CD4-positive, alpha-beta T cell treated with Interleukin-17A for 1 hour (primary cell): ENCODE measurements at regions not wholly inside any gene's neighbourhood (a gene's known extent, or its start where the extent isn't known, plus 50 kb on each side); places are given as distances from the start of the nearest gene placed in this dataset.
"Not testable (repeated sequence)": the region's sequence is repeated elsewhere in the genome, so short reads cannot be mapped to it uniquely, and the experiment has no call there.

ENCODE experiments used
- DNase-seq: peaks from one replicate; pipeline ENCODE4 v3.0.0-alpha.2; 2020

DNA sequence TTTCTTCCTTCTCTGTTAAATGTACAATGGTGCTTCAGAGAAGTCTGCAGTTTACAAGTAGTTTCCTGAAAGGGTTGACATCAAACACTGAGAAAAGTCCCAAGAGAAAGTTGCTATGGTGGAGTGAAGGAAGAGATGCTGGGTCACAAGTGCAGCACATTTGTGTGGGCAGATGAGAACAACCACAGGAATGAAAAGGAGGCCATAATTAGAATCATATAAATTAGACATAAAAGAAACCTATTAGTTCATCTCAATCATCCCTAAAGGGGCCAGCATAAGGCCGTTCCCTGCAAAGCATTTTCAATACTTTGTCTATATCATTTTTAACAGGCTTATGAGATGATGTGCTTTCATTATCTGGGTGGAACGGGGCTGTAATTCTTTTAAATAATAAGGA is 359.2 kb downstream of the IRS2 start:
- DNase-seq: no peak

DNA sequence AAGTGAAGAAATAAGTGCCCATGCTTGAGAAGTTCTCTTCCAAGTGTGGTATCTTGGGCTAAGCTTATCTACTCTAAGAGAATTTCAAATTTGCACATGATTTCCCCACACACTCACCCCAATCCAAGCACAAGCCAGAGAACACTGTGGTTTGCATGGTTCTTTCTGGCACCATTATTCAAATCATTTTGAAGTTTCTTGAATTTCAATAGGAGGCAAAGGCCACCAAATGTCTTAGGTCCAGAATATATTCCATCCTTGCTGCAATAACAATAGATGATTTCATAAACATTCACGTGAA is 359.7 kb downstream of the IRS2 start:
- no peak for DNase-seq

DNA sequence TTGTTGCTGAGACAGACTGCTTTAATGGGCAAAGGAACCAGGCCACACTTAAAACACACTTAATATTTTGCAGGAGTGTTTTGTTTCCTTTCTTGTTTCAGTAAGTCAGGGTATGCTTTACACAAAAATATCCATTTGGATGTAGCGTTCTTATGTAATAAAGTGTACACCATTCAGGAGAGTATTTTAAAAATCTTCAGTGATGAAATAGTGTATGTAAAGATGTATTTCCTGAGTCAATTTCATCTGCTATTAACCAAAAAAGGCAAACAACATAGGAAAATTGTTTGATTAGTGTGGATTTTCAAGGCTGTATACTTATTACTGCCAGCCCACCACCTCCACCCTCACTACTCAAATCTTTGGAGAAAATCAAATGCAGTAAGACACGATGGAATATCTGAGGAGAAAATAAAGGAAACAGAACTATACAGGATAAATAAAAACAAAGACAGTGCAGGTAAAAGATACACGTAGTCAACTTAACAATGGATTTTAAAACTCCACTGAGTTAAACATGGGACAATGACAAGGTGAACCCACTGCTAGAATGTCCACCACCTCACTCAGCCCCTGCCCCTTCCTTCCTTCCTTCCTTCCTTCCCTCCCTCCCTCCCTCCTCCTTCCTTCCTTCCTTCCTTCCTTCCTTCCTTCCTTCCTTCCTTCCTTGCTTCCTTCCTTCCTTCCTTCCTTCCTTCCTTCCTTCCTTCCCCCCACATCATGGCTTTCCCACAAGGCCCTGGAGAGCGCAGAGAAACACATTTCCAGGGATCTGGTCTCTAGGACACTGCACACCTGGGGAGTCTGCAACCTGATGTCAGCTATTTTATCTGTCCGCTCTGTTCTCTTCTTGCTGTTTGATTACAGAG is 360.3 kb downstream of the IRS2 start:
- DNase-seq: no peak

DNA sequence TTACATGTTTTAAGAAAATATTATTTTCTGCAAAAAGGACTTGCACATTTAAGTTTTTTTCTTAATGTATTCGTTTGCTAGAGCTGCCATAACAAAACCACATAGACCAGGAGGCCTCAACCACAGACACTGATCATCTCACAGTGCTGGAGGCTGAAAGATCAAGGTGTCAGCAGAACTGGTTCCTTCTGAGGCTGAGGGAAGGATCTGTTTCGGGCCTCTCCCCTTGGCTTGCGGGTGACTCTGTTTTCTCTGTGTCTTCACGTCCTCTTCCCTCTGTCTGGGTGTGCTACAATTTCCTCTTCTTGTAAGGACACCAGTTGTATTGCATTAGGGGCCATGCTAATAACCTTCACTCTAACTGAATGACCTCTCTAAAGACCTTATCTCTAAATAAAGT is 364.2 kb downstream of the IRS2 start:
- no peak for DNase-seq

DNA sequence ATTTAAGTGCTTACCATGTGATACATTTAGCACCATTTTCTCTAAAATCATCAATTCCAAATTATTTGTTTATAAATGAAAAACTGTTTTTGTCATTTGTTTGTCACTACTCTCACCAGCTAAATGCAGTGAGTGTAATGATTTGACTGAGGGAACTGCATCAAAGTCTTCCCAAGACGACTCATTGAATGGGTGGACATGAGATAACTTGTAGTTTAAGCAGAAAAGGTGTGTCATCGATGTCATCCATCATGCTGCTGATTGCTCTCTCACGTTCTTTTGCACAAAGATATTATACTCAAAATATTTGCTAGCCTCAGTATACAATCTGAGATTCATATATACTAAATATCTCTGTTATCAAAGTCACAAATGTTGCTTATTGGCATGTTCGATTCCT is 366.5 kb downstream of the IRS2 start:
- DNase-seq: no peak

DNA sequence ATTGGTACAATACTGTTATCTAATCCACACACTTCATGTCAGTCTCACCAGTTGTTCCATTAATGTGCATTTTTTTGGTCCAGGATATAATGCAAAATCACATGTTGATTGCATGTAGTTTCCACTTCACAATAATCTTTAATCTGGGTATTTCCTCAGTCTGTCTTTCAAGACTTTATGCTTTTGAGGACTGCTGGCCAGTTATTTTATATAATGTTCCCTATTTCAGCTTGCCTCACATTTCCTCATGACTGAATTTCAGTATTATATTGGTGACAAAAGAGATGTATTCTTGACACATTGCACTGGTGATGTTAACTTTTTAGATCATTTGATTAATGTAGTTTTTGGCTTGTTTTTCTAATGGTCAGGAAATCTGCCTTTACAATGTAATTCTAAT is 368.3 kb downstream of the IRS2 start:
- no peak for DNase-seq

DNA sequence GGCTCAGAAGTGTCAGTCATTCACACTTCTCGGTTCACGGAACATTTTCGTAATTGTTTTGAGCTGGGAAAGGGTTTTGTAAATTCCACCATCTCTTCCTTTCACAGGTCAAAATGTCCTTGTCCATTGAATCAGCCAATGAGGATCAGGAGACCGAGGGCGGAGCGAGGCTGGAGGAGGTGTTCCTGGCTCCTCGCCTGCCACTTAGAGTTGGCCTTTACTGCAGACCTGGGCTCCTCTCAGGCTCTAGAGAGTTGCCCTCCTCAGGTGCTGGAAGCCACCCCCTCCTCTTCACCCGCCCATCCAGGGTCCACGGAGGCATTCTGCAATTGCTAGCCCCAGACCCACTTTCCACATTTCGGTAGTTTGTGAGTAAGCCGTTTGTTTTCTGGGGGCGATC is 370.4 kb downstream of the IRS2 start:
- DNase-seq: no peak

DNA sequence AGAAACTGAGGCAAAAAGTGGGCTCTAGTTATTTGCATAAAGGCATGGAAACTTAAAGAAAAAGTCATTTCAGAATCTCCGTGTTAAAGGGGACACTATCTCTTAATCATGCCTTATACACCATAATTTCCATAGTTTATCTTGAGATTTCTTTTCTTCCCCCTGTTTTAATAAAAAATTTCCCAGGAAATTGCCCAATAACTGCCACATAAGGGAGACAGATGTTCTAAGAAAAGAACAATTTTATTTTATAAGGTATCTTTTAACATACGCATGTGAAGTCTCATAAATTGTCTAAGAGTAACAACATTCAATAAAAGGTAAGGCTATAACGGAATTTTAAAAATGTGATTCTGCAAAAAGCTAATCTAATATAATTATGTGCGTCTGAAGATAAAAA is 371.3 kb downstream of the IRS2 start:
- no peak for DNase-seq

DNA sequence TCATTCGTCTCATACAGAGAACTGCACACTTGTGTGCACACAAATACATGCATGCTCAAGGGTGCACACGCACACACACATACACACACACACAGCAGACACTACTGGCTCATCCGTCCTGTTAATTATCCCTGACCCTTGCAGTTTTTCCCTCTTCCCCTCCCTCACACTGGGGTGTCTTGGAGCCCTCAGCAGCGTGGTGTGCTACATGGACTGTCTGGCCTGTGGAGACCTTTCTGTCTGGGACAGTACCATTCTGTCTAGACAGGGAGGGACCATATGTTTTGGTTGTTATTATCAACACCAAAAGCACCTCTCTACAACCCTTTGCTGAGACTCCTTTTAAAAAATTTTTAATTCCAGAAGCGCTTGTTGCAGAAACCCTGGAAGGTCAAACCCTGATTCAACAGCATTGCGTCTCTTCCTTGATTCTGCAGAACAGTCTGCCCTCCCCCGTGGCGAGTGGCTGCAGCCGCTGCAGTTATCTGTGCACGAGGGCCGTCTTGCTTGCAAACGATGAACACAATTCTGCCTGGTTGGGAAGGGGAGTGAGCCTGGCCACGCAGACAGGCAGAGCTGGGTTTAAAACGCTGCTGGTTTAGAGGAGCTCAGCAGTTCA is 374.0 kb downstream of the IRS2 start:
- DNase-seq: no peak

DNA sequence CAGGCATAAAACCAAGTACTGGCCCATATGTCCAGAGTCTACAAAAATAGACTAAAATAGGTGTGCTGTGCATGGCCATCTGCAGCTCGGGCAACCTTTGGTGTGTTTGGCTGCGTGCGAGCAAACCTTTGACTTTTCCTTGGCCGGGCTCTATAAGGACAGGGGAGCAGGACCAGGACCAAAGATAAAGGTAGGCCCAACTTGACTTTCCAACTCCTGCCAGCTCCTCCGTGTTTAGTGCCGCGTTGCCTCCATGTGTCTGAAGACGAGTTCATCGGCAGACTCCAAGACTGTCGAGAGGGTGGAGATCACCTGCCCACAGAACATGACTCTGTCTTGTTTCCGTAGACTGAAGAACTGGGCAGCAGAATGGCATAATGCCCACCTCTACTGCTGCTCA is 375.5 kb downstream of the IRS2 start:
- no peak for DNase-seq

DNA sequence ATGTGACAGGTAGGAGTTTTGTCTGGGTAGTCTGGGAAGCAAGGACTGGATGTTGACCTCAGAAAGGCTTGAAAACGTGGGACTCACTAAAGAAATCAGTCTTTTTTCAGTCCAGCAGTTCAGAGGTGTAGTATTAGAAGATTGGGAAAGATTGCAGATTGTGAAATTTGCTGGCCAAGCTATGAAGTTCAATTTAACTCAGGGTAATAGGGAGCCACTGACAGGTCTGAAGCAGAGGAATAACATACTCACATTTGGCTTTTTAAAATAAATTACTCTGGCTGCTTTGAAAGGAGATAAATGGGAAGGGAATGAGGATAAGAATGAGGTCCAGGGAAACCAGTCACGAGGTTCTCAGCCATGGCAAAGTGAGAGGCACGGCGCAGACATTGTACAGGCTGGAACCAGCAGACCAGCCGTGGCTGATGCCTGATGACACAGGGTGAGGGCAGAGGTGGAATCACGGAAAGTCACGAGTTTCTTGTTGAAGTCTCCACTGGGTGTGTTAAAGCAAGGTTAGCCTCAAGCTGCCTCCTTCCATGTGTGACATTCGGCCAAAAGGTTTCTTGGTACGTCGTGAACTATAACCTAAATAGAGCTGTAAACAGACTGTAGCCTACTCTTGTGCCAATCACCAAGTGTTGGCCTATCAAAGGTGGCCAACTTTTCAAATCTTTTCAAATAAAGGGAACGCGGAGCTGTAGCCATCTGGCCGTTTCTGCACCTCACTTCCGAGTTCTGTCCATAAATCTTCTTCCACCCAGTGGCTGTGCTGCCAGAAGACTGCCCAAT is 377.6 kb downstream of the IRS2 start:
- no peak for DNase-seq

DNA sequence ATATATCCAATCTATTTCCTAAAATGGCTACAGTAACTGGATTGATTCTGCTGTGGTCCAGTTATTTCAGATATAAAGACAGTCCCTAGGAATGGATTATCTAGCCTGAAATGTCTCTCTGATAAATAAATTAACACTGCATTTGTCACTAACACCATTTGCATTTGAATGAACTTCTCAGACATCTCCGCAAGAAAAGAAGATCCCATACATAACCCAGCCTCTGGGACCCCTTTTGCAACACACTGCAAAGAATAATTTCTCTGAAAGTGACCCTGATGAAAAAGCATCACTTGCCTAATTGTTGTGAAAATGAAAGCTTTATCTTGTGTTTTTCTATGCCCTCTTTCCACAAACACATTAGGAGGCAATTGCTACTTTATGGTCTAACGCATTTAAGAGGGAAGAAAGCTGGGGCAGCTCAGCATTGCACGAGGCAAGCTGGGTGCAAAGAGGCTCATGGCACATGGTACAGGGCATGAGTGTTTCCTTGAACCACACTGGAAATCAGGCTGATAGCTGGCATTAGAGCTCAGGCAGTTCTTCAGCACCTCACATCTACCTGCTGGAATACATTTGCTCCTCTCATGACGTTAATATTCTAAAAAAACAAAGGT is 379.9 kb downstream of the IRS2 start:
- no peak for DNase-seq

DNA sequence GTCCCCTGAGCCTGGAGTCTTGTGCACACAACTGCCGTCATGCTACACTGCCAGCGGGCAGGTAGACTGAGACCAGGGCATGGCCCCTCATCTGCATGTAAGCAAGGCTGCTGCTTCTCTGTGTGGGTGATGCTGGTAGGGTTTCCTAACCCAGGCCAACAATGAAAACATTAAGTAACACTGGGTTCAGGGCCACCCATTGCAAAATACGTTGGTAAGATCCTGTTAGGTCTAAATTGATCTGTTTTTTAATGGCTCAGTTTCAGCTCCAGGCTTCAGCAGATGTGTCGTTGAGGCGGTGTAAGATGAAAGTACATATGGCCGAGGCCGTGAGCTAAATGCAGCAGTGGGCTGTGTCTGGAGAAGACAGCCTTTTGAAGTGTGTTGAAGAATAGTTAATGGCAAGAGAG is 383.4 kb downstream of the IRS2 start:
- no peak for DNase-seq

DNA sequence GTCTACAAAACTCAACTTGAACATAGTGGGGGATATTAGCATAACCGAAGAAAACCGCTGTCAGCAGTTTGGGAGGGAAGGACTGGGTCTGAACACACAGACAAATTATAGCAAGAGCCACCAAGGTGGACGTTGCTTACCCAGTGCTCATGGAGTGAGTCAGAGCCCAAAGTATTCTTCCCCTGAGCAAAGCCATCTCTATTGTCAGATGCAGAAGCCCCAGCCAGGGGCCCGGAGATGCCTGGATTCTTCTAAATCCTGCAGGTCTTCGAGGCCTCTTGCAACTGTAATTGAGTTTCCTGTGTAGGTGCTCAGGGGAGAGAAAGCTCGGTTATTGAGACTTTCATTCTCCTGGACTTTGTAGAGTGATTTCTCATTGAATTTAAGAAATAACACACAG is 384.5 kb downstream of the IRS2 start:
- DNase-seq: no peak

DNA sequence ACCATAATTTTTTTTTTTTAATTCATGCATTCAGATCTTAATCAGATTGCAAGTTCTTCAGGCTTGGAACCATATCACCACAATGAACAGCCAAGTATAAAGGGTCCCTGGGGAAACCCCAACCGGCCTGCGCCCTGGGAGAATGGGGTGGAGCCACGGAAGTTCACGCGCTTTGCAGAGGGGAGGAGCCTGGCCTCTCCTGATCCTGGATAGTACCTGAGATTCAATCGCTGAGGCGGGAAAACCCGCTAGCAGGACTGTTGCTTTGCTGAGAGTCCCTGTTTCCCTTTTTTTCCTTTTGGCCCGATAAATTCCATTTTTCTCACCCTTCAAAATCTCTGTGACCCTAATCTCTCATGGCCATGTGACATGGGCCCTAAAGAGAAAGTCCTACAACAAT is 385.1 kb downstream of the IRS2 start:
- DNase-seq: no peak

DNA sequence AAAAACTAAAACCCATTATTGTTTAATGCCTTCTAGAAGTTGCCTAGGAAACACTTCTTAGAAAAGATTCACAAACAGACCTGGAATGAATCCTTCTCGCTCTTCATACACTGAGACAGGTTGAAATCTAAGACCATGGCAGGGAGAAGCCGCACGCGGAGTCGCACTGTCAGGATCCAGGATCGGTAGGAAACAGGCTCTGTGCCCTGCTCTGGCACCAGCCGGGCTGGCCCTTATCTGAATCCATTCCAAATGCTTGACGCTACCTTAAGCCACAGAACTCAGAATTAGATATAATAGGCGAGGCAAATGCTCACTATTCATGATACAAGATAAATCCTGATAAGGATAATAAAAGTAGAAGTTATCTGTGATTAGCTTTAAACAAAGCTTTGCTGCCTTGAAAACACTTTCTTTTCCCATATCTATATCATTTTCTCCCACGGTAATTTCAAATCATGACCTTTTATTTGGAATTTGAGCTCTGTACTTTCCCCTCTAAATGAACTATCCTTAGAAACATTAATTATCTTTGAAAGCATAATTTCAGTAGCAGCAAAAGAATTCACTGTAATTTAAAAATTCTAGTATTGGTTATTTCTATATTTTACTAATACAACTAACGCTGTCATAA is 385.6 kb downstream of the IRS2 start:
- DNase-seq: no peak

DNA sequence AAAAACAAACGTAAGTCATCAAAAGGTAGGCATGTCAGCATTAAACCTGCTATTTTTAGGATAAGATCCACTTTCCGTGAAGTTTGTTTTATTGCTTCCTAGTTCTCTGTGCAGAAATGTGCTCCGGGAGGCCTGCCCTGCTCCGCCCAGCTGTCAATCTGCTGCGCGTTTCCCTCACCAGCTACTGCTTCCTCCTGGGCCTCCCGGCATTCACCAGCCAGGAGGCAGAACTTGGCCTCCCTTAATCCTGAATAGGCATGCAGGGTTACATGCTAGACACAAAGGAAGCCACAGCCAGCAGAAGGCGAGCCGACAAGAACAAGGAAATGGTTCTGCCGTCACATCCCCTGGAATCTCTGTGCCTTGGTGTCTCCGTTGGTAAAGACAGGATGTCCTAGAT is 386.2 kb downstream of the IRS2 start:
- DNase-seq: no peak

DNA sequence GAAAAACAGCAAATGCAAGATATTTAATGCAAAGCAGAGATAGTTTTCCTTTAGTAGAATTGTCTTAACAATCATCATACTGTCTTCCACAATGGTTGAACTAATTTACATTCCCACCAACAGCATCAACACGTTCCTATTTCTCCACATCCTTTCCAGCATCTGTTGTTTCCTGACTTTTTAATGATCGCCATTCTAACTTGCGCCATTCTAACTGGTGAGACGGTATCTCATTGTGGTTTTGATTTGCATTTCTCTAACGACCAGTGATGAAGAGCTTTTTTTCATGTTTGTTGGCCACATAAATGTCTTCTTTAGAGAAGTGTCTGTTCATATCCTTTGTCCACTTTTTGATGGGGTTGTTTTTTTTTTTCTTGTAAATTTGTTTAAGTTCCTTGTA is 388.3 kb downstream of the IRS2 start:
- DNase-seq: not testable (repeated sequence)

DNA sequence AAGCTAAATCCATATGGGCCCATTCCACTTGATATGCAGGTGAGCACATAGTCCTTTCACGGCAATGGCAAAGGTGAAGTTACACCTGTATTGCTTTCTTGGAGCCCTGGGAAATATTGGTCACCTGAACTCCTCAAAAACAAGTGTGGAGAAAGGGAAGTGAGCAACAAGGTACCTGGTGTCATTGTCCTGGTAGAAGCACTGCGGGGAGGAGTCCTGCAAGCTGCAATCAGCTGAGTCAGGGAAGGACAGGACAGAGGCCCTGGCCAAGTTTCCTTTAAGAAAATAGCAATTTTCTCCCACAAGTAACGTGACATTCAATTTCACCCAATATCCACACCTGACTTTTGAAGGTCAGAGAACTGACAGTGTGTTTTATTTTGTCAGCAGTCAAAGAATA is 389.1 kb downstream of the IRS2 start:
- no peak for DNase-seq

DNA sequence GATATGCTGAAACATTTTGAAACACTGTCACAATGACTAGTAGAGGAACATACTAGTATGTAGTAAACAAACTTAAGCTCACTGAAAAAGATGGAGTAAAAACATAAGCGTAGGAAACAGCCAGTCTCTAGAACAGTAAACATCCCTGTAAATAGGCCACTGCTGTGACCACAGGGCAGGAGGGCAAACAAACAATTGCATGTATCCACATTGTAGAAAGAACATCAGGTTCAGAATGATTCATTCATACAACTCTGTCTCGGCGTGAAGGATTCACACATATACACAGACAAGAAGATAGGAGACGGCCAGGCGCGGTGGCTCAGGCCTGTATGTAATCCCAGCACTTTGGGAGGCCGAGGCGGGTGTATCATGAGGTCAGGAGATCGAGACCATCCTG is 390.1 kb downstream of the IRS2 start:
- DNase-seq: no peak

DNA sequence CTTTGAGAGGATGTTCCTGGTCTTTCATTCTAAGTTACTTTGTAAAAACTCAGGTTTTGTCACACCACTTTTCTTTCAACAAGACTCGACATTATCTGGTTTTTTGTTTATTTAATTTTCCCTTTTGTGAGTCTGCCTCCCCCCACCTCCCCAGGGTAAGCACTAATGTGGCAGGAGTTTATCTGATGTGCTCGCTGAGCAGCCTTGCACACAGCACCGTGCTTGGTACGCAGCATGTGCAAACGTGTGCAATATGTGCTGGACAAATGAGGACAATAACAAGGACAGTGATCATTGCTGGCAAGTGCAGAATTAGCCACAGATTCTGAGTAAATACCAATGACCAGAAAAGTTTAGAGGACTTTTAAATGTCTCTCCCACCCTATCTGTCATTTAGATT is 391.4 kb downstream of the IRS2 start:
- DNase-seq: no peak

DNA sequence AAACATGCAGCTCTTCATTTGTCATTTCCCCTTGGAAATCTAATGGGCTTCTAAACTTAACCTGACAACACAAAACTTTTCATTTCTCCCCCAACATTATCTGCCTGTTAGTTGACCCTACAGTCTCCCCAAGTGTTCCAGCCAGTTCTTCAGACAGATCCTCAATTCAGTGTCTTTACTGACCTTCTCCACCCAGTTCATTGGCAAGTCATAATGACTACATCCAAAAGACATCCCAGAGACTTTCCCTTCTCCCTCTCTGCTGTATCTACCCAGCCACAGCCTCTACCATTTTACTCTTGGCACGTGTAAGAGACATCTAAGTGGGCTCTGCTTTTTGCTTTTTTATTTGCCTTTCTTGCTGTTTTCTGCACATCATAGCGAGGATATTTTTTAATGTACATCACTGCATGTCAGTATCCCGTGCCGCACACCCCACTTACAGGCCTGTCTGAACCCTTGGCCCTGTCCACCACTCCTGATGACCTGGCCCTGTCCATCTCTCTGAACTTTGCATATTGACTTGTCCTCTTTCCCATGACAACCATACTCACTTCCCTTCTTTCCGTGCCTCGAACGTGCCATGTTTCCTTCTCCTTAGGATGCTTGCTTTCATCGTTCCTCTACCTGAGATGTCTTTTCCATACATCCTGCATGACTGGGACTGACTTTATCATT is 391.9 kb downstream of the IRS2 start:
- no peak for DNase-seq

DNA sequence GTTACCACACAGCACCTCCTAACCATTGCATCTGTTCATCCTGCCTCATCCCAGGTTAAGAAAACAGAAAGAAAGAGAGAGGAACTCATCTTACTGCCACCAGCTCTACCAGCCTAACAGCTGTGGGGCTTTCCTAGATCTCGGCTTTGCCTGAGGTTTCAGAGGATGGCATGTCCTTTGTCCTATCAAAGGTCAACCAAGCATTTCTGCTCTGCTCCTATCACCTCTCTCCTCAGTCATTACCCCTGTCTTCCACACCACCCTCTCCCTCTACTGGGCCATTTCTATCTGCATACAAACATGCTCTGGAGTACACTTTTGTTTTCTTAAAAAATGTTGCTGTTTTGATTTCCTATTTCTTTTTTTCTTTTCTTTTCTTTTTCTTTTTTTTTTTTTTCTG is 393.3 kb downstream of the IRS2 start:
- DNase-seq: no peak
